Bone marrow (tissue), 2 donors: ENCODE measurements at regions not wholly inside any gene's neighbourhood (a gene's known extent, or its start where the extent isn't known, plus 50 kb on each side); places are given as distances from the start of the nearest gene placed in this dataset.
A peak's percentile ranks its signal among the peaks of the same experiment; 100 is the strongest.

Source experiments
- DNase-seq, 2 donors: peaks; one replicate each; lab custom pipeline; 2025; lab: John Stamatoyannopoulos, UW

DNA sequence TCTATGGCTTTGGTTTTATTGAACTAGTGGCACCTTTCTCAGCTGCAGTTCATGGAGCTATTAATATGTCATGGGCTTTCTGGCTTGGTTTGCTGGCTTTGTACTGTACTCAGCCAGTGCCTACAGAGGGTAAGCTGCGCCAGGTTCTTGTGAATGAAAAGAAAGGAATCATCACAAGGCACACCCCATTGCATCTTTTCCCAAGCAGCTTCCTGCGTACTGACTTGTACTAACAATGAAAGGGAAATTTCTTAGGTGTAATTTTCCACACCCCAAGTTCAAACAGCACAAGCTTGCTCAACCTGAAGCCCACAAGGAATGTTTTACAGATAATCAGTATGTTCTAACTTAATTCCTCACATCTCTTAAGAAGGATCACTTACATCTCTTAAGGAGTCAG is 78.0 kb upstream of the TNFSF18 start:
- DNase-seq: no peak

DNA sequence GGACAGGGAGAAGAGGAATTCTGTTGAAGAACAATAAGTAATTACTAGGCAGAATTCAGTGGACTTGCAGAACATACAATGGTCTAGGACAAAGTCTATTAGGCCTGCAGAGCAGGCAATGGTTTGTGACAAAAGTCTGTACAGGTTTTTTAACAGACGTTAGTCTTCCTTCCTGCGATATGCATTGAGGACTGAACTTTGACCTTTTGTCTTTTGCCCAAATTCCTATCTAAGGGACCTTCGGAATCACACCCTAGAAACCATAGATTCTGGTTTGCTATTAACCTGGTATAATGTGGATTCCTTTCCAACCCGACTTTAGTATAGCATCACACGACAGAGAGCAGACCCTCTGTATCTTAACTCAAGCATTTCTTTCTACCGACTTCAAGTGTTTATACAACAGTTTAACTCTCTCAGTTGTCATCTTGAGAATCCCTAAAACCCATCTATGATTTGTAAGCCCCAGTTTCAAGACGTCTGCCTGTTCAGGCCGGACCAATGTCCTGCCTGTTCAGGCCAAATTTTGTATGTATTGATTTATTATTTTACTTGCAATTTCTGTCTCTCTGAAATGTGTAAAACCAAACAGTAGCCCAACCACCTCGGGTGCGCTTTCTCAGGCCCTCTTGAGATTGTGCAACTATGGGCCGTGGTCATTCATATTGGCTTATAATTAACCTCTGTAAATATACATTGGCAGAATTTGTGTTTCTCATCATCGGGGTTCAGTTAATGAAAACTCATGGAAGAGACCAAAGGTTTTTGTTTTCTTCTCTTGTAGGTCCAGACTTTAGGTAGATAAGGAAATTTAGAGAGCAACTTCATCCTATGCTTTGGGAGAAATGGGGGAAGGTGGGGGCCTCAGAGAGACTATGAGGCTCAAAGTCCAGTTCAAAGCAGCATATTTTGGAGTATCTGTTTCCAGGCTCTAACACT is 76.9 kb upstream of the TNFSF18 start:
- DNase-seq: no peak

DNA sequence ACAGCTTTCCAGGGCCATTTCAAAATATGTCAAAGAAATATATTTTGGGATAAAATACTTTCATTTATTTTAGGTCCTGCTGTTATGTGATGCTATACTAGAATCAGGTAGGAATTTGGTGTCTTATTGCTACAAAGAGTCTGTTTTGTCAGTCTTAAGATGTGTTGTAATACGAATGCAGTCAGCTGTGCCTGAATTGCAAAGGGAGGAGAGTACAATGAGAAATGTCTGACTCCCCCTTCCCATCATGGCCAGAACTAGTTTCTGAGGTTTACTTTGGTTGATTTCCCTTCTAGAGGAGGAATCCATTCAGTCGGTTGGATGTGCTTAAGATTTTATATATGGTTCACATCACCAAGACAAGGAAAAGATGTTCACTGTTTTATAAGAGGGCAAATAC is 75.7 kb upstream of the TNFSF18 start:
- no peak for DNase-seq

DNA sequence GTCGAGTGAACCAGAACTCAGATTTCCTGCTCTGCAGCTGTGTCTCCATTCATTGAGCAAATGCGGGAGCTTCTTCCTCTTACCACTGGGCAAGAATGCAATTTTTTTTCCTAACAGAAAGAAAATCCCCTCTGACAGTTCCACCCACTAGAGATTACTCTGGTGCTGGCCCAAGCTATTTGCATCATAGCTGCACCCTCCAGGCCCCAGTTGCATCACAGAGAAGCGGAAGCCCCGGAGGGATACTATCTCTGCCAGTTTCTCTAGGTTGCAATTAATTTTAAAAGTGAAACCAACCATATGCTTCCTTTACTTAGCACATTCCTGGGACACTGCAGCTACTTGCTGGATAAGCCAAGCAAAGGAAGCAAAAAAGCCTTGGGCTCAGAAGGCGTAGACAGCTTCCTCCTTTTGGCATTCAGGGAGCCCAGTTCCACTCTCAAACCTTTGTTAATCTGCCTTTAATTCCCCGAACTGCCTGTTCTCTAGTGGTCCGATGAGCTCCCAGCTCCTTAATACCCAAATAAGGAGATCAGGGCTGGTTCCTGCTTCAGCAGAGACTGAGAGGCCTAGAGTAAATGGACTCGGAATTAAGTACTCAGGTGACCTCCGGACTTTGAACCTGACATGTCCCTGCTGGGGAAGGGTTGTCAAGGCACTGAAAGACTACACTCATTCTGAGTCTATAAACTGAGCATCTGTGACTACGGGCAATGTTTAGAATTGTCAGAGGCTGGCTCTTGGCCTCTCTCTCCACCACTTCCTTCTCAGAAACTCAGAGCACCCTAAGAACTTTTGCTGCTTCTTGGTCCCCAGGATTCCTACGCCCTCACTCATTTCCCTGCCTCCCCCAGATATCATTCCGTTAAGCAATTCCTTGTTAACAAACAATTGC is 72.5 kb upstream of the TNFSF18 start:
- DNase-seq: peak; percentile 34 to 78

DNA sequence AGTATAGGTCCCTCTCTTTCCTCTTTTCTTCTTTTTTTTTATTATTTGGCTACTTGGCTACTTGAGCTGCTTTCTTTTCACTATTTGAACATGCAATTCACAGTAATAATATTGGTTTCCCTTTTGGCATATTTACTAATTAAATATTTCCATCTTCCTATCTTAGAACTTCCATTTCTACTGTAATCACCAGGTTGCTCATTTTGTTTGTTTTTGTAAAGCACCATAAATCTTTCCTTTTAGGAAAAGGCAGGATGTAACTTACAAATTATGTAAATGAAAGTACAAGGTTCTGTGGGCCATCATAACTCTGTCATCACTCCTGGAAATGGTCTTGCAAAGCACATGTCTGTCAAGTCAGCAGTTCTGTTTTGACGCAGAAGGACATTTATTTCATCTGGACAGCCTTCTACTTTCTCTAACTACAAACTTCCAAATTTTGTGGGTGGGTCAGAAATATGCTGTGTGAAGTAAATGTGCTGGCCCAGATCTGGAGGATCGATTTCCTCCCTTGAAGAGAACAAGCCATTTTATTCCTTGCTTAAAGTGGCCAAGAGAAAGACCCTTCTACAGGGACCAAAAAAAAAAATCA is 71.7 kb upstream of the TNFSF18 start:
- DNase-seq: no peak

DNA sequence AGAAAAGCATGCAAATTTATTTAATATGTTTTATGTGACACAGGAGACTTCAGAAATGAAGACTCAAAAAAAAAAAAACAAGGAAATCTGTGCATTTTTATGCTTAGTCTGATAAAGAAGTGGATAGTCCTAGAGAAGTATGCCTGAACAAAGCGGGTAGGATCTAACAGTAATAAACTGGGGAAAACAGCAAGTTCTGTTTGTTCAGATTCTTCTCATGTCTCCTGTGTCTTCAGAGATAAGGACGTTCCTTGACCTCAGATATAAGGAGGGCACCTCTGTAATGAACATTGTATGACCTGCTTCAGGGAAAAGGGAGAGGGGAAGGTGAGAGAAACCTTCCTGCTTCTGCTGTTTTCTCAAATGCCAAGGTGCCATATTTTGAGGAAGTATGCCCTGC is 67.7 kb upstream of the TNFSF18 start:
- no peak for DNase-seq

DNA sequence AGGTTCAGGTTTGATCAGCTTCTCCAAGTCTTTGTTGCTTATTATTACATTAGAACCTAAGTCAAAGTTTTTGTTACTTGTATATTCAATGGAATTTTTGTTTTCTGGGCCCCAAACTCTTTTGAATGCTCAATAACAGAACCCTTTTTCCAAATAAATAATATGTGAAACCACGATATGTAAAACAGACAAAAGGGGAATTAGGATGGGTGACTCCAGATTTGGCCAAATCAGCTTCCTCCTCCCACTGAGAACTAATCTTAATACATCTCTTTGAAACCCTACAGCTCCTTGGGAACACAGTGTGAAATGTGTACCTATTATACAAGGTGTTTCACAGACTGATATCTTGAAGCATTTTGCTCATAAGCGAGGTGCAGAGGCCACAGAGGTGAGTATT is 67.0 kb upstream of the TNFSF18 start:
- DNase-seq: no peak

DNA sequence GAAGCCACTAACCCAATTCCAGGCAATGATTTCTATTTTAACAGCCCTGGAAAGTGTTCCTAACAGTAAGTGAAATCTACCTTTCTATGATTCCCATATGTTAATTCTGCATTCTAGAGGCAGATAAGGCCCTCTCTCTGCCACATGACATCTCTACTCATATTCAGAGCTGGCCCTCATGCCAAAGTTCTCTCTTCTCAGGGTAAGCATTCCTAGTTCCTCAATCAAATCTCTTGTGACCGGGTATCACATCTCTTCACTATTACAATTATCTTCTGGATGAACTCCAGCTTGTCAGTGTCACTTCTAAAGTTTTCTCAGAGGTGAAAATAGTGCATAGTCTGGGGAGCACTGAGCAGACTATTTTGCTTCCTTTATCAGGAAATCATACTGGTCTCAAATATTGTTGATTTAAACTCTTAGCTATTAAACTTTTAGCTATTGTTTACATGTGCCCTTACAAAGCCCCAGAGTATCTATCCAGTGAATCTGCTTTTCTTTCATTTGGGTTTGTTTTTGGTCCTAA is 66.4 kb upstream of the TNFSF18 start:
- DNase-seq: peak in 1 of 2 donors; percentile 23

DNA sequence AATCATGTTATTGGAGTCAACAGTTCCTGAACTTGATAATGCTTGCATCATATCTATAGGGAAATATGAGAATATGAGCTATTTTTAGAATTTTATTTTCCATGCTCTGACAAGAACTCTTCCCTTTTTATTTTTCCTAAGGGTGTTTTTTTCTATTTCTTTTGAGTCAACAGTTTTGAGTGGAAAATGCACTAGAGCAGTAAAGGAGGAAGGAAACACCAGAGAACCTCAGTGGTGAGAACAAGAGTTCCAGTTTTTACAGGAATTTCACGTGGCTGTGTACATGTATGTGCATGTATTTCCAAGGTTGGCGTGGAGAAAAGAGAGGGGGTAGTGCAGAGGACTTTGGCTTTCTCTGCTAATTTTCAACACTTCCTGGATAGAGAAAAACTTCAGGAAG is 63.6 kb upstream of the TNFSF18 start:
- DNase-seq: no peak

DNA sequence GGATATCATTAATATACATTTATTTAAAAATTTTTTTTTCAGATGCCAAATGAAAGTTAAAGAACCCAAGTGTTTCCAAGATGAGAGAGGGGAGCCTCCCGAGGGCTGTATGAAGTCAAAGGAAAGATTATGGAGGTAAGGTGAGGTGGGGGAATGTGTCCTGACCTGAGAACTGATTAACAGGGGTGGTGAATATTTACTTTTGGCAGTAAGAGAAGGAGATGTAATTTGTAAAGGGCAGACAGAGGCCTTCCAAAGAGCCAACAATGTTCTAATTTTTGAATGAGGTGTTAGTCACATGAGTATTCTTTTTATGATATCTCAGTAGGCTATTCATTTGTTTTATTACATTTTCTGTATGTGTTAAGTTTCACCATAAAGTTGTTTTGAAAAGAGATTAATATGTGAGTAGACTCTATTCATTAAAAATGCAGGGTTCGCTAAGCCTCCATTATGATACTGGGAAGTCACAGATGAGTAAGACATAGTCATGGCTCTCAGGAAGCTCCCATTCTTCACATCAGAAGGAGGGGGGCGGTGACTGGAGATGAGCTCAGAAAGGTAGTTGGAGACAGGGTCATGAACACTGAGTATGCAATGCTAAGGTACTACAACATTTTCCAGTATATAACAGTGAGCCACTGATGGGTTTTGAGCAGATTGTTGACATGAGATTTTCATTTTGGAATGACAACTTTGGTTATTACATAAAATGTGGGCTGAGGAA is 62.4 kb upstream of the TNFSF18 start:
- DNase-seq: no peak

DNA sequence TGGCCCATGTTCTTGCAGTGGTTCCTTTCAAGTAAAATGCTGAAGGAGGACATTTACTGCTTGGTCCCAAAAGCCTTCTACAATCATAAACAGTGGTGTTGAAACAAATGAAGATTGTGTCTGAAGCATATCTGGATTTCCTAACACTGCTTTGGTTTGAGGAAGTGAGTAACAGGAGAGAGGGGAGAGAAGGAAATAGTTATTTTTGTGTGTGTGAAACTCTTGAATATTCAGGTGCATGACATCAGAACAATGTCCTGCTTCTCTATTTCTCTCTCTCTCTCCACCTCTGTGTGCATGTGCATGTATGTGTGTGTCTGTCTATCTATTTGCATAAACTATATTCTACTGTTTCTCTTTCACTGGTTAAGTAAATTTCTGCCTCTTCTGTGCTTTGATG is 61.4 kb upstream of the TNFSF18 start:
- DNase-seq: peak in 1 of 2 donors; percentile 71

DNA sequence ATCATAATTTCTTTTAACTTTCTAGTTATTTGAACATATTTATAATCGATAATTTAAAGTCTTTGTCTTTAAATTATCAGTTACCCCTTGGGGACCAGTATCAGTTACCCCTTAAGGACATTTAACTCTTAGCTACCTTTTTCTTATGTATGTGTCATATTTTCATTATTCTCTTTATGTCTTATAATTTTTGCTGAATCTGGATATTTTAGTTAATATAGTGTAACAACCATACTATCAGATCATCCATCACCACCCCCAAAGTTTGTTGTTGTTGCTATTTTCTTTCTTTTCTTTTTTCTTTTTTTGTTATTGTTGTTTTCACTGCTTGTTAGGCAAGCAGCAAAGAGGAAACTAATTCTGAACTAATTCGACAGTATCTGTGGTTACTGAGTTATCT is 57.0 kb upstream of the TNFSF18 start:
- DNase-seq: no peak

DNA sequence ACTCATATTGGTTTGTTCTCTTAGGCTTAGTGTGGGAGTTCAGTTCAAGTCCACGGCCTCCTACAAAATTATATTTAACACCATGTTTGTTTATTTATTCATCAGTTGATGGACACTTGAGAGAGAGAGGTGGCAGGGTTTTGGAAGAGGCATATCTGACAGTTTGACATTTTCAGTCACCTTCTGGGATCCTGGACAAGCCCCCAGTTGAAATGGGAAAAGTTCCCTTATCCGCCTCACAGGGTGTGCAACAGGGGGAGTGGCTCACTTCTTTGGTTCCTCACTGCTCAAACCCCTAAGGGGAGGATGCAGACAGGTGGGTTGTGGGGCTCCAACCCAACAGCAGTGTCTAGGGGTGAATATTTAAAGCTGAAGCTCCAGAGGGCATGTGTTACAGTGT is 52.3 kb upstream of the TNFSF18 start:
- no peak for DNase-seq

DNA sequence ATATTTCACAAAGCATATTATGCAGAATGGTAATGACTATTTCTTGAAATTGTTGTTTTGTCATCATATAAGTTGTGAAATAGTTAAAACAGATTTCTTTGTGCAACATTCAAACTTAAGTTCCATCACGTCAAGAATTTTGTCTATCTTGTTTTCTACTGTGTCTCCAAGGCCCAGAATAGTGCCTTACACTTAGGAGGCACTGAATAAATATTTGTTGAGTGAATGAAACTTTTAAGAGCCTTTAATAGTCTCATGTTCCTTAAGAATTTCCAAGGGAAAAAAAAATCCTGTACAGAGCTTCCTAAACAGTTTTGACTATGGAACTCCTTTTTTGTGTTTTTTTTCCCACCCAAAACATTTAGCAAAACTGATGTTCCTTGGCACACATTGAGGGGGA is 50.8 kb upstream of the TNFSF18 start:
- no peak for DNase-seq

DNA sequence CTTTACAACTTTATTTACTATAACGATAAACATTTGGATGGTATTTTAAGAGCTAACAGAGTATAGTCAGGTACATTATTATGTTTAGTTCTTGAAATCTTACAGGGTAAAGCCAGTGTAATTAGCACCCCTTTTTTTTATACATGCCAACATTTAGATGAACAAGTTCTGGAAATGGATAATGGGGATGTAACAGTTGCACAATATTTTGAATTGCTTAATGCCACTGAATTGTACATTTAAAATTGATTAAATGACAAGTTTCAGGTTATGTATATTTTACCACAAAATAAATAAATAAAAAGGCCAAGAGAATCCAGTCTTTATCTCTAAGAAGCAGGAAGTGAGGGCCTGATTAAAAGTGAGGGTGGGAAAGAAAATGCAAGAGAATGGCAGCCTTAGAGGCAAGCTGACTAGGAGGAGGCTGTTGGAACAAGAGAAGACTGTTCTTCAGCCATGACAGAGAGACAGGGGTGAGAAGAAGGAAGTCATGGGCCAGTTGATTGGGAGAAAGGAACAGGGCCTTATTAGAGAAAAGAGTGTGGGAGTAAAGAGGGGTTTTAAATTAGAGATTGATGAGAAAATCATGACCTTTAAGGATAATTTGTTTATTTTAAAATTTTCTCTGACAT is 49.9 kb upstream of the TNFSF18 start:
- no peak for DNase-seq
